Common myeloid progenitor, CD34-positive (primary cell): ENCODE measurements at regions not wholly inside any gene's neighbourhood (a gene's known extent, or its start where the extent isn't known, plus 50 kb on each side); places are given as distances from the start of the nearest gene placed in this dataset.
"Not testable (repeated sequence)": the region's sequence is repeated elsewhere in the genome, so short reads cannot be mapped to it uniquely, and the experiment has no call there.

Experiments
- CTCF ChIA-PET: fragments of 350-600 bp; sonication (Branson Sonifier 250); formaldehyde crosslinking; loops from one replicate; lab custom pipeline; 2021; ENCODE audit warnings: antibody characterized with exemption; lab: Charles Lee
- POLR2A ChIA-PET: fragments of 350-600 bp; sonication (Branson Sonifier 250); formaldehyde crosslinking; loops from one replicate; lab custom pipeline; 2021; ENCODE audit warnings: antibody characterized with exemption; lab: Charles Lee
- DNase-seq, 3 donors: peaks; one replicate each; pipeline versions ENCODE4 v3.0.0 to v3.0.0-alpha.2; 2013
- H3K27ac ChIP-seq, 2 experiments: 1 replicate in 1 of 2; 2 replicates in 1 of 2; pipeline ENCODE4 v1.7.0; 2013; ENCODE audit warnings: inconsistent platforms in 2 of 2, low read length in 2 of 2, mild to moderate bottlenecking in 2 of 2, low read depth in 1 of 2, moderate library complexity in 1 of 2; ENCODE audit not compliant: severe bottlenecking in 2 of 2, insufficient read depth in 1 of 2, poor library complexity in 1 of 2
- H3K27me3 ChIP-seq, 5 experiments: replicated peaks in 2 of 5; 1 replicate in 3 of 5; 2 replicates in 2 of 5; pipeline versions ENCODE4 v1.6.1 to v1.7.0; 2013; ENCODE audit warnings: low read length in 4 of 5, mild to moderate bottlenecking in 2 of 5, moderate library complexity in 2 of 5, inconsistent platforms in 1 of 5; ENCODE audit not compliant: insufficient read depth in 5 of 5, control insufficient read depth in 4 of 5
- H3K36me3 ChIP-seq, 4 experiments: 1 replicate in 2 of 4; 2 replicates in 2 of 4; pipeline versions ENCODE4 v1.6.1 to v1.7.0; 2013; ENCODE audit warnings: low read length in 3 of 4, control low read depth in 1 of 4, mild to moderate bottlenecking in 1 of 4; ENCODE audit not compliant: control insufficient read depth in 4 of 4, insufficient read depth in 4 of 4
- H3K4me1 ChIP-seq, 4 experiments: 1 replicate in 3 of 4; 2 replicates in 1 of 4; pipeline versions ENCODE4 v1.6.1 to v1.7.1; 2013; ENCODE audit warnings: low read length in 3 of 4, mild to moderate bottlenecking in 3 of 4, control low read depth in 1 of 4, inconsistent platforms in 1 of 4, moderate library complexity in 1 of 4; ENCODE audit not compliant: control insufficient read depth in 4 of 4, insufficient read depth in 4 of 4; ENCODE audit errors: control extremely low read depth in 1 of 4
- H3K4me3 ChIP-seq, 7 experiments: 1 replicate in 4 of 7; 2 replicates in 3 of 7; pipeline versions ENCODE4 v1.5.1 to v1.7.0; 2013; ENCODE audit warnings: mild to moderate bottlenecking in 7 of 7, low read length in 6 of 7, moderate library complexity in 6 of 7, inconsistent platforms in 2 of 7, low read depth in 2 of 7, control low read depth in 1 of 7; ENCODE audit not compliant: insufficient read depth in 4 of 7, control insufficient read depth in 1 of 7; ENCODE audit errors: extremely low read depth in 1 of 7
- H3K9me3 ChIP-seq, 5 experiments: 1 replicate in 4 of 5; 2 replicates in 1 of 5; pipeline versions ENCODE4 v1.6.1 to v1.7.1; 2013; ENCODE audit warnings: low read length in 4 of 5, mild to moderate bottlenecking in 2 of 5, inconsistent platforms in 1 of 5, low read depth in 1 of 5, moderate library complexity in 1 of 5; ENCODE audit not compliant: control insufficient read depth in 4 of 5, insufficient read depth in 2 of 5; ENCODE audit errors: control extremely low read depth in 1 of 5
- WGBS: methylation state at CpG from one replicate; pipeline ENCODE4 v1.1.5; 2013; ENCODE audit not compliant: insufficient coverage; 5-methylcytosine and 5-hydroxymethylcytosine counted together

- Histone ChIP-seq H3K4me3 (no peak overlapping the region), H3K27ac (no peak overlapping the region), H3K27me3 (no peaks in the 10 kb centered on the region), H3K36me3 (no peaks in the 10 kb centered on the region), H3K4me1 (peaks cover 0 to 12% (median 5%) of the 10 kb centered on the region in 4 experiments), H3K9me3 (peaks cover 0 to 6% (median 5%) of the 10 kb centered on the region in 5 experiments)
- DNase-seq: no peak
- ChIA-PET CTCF (interaction anchor here (3.1 to 4.0 kb wide), 2 partner anchors 9 to 87 kb away, joined by 21 to 30 read pairs; no protein-coding TSS in a partner anchor), POLR2A (no interaction called here)
- whole genome bisulfite sequencing: 91% methylated on average over 1 of the region's 1 CpG
Observed at GRCh38 chr4:123651536-123652180, 255.1 kb downstream of the SPRY1 start.

GRCh38 chr4:123652476-123652875 lies 255.9 kb downstream of the SPRY1 start:
- no peak for DNase-seq
- ChIA-PET POLR2A (no interaction called here), CTCF (no interaction called here)
- no peak overlapping the region for H3K4me3 ChIP-seq
- H3K36me3 ChIP-seq: no peaks in the 10 kb centered on the region
- no peak overlapping the region for H3K27ac ChIP-seq
- H3K27me3 ChIP-seq: no peaks in the 10 kb centered on the region
- WGBS: no CpG with 5 or more reads among the region's 1 CpG
- H3K9me3 ChIP-seq: peaks cover 0 to 8% (median 8%) of the 10 kb centered on the region in 5 experiments
- H3K4me1 ChIP-seq: peaks cover 0 to 12% (median 5%) of the 10 kb centered on the region in 4 experiments

GRCh38 chr4:123653236-123653635 lies 256.6 kb downstream of the SPRY1 start:
- POLR2A ChIA-PET: no interaction called here
- H3K36me3 ChIP-seq: no peaks in the 10 kb centered on the region
- no peak overlapping the region for H3K27ac ChIP-seq
- peaks cover 0 to 8% (median 8%) of the 10 kb centered on the region in 5 experiments for H3K9me3 ChIP-seq
- H3K27me3 ChIP-seq: no peaks in the 10 kb centered on the region
- H3K4me1 ChIP-seq: peaks cover 0 to 12% (median 5%) of the 10 kb centered on the region in 4 experiments
- no peak overlapping the region for H3K4me3 ChIP-seq
- CTCF ChIA-PET: interaction anchor here (1.2 to 2.2 kb wide), 2 partner anchors 88 to 263 kb away, joined by 4 to 5 read pairs; no protein-coding TSS in a partner anchor
- no peak for DNase-seq
- 100% methylated on average over 2 of the region's 2 CpGs for WGBS

- H3K27ac ChIP-seq, DNase-seq, H3K27me3 ChIP-seq, POLR2A ChIA-PET, H3K36me3 ChIP-seq, H3K4me3 ChIP-seq, H3K4me1 ChIP-seq, H3K9me3 ChIP-seq: not testable (repeated sequence)
- CTCF ChIA-PET: interaction anchor here (0.9 to 10.0 kb wide), 4 partner anchors 57 to 529 kb away, joined by 3 to 78 read pairs (median 30); no protein-coding TSS in a partner anchor
Observed at GRCh38 chr4:123656746-123657294, 260.2 kb downstream of the SPRY1 start.

GRCh38 chr4:123657606-123658005 lies 261.0 kb downstream of the SPRY1 start:
- WGBS: no CpG with 5 or more reads among the region's 2 CpGs
- H3K36me3 ChIP-seq, H3K27me3 ChIP-seq, H3K4me3 ChIP-seq, POLR2A ChIA-PET, H3K9me3 ChIP-seq, H3K27ac ChIP-seq, H3K4me1 ChIP-seq: not testable (repeated sequence)
- CTCF ChIA-PET: interaction anchor here (1.0 to 10.0 kb wide), 3 partner anchors 43 to 530 kb away, joined by 3 to 78 read pairs (median 57); no protein-coding TSS in a partner anchor
- DNase-seq: peak in 2 of 3 donors; percentile 24 to 26

- ChIA-PET POLR2A (interaction anchor here (0.6 kb wide), 2 partner anchors 43 to 177 kb away, joined by 3 read pairs; no protein-coding TSS in a partner anchor), CTCF (interaction anchor here (0.6 to 10.0 kb wide), 14 partner anchors 9 to 531 kb away, joined by 3 to 78 read pairs (median 4); partner anchors contain the start of gene SPRY1)
- DNase-seq: no peak
- Histone ChIP-seq H3K27ac (no peak overlapping the region), H3K9me3 (peaks cover 0 to 8% (median 8%) of the 10 kb centered on the region in 5 experiments), H3K27me3 (no peaks in the 10 kb centered on the region), H3K4me3 (no peak overlapping the region), H3K4me1 (peaks cover 0 to 4% (median 0%) of the 10 kb centered on the region in 4 experiments), H3K36me3 (no peaks in the 10 kb centered on the region)
Observed at GRCh38 chr4:123659262-123659661, 262.7 kb downstream of the SPRY1 start.

GRCh38 chr4:123659730-123660129 lies 263.1 kb downstream of the SPRY1 start:
- peak; percentile 36 to 56 (median 47) for DNase-seq
- Histone ChIP-seq H3K4me3 (no peak overlapping the region), H3K27me3 (no peaks in the 10 kb centered on the region), H3K36me3 (no peaks in the 10 kb centered on the region), H3K9me3 (peaks cover 0 to 8% (median 8%) of the 10 kb centered on the region in 5 experiments), H3K27ac (no peak overlapping the region), H3K4me1 (peaks cover 0 to 4% (median 0%) of the 10 kb centered on the region in 4 experiments)
- ChIA-PET CTCF (interaction anchor here (1.0 to 10.0 kb wide), 18 partner anchors 10 to 553 kb away, joined by 3 to 84 read pairs (median 6); partner anchors contain the start of gene SPRY1), POLR2A (interaction anchor here (0.6 kb wide), 3 partner anchors 23 to 177 kb away, joined by 3 to 5 read pairs (median 3); no protein-coding TSS in a partner anchor)
- 73% methylated on average over 1 of the region's 1 CpG for WGBS
